Ovary (tissue), 3 donors: ENCODE measurements at regions not wholly inside any gene's neighbourhood (a gene's known extent, or its start where the extent isn't known, plus 50 kb on each side); places are given as distances from the start of the nearest gene placed in this dataset.

Experiments used
- POLR2A ChIP-seq: fragments of 450-650 bp; IDR thresholded peaks from one replicate; pipeline ENCODE4 v1.6.1; 2017; ENCODE audit warnings: antibody characterized with exemption, mild to moderate bottlenecking, moderate library complexity
- TF ChIP-seq, protein P1 (sequence below), 3 donors: fragments of 450-650 bp in 2 of 3; fragments of 200-600 bp in 1 of 3; IDR thresholded peaks; one replicate each; pipeline versions ENCODE4 v1.5.1 to v1.8.0; 2016 to 2022; ENCODE audit warnings: antibody characterized with exemption in 3 of 3, mild to moderate bottlenecking in 1 of 3
- donor health status: DM: no; HTN: no; CAD: no.

DNA sequence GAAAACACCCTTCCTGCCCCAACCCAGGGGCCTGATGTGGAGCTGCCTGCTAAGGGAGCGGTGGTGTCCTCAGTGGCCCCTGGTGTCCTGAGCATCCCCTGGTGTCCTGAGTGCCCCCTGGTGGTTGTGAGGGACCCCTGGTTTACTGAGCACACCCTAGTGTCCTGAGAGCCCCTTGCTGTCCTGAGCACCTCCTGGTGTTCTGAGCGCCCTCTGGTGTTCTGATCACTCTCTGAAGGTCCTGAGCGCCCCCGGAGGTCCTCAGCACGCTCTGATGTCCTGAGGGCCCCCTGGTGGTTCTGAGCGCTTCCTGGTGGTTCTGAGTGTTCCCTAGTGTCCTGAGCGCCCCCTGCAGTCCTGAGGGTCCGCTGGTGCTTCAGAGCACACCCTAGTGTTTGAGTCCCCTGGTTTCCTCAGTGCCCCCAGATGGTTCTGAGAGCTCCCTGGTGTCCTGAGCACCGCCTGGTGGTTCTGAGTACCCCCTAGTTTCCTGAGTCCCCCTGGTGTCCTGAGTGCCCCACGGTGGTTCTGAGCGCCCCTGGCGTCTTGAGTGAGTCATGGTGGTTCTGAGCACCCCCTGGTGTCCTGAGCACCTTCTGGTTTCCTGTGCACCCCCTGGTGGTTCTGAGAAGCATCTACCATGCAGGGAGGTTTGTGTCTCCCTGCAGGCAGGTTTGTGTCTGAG is 1004.2 kb downstream of the TMEM121 start:
- no peak for TF ChIP-seq POLR2A
- TF ChIP-seq, protein P1, sequence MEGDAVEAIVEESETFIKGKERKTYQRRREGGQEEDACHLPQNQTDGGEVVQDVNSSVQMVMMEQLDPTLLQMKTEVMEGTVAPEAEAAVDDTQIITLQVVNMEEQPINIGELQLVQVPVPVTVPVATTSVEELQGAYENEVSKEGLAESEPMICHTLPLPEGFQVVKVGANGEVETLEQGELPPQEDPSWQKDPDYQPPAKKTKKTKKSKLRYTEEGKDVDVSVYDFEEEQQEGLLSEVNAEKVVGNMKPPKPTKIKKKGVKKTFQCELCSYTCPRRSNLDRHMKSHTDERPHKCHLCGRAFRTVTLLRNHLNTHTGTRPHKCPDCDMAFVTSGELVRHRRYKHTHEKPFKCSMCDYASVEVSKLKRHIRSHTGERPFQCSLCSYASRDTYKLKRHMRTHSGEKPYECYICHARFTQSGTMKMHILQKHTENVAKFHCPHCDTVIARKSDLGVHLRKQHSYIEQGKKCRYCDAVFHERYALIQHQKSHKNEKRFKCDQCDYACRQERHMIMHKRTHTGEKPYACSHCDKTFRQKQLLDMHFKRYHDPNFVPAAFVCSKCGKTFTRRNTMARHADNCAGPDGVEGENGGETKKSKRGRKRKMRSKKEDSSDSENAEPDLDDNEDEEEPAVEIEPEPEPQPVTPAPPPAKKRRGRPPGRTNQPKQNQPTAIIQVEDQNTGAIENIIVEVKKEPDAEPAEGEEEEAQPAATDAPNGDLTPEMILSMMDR (IDR thresholded peaks at IDR 0.05) = no peak
